Liver (tissue), 8 donors: ENCODE measurements at regions not wholly inside any gene's neighbourhood (a gene's known extent, or its start where the extent isn't known, plus 50 kb on each side); places are given as distances from the start of the nearest gene placed in this dataset.

Experiments used
- DNase-seq: peaks from one replicate; pipeline ENCODE4 v3.0.0-alpha.2; 2017; ENCODE audit warnings: low spot score
- H3K27ac ChIP-seq, 2 donors: one replicate each; pipeline ENCODE4 v1.7.0; 2013; ENCODE audit warnings: inconsistent platforms in 2 of 2, low read length in 2 of 2, control low read depth in 1 of 2, low read depth in 1 of 2, mild to moderate bottlenecking in 1 of 2
- H3K27me3 ChIP-seq, 4 donors: one replicate each; pipeline versions ENCODE4 v1.6.1 to v1.7.0; 2013; ENCODE audit warnings: low read length in 3 of 4, inconsistent platforms in 1 of 4, mild to moderate bottlenecking in 1 of 4, moderate library complexity in 1 of 4; ENCODE audit not compliant: control insufficient read depth in 4 of 4, insufficient read depth in 4 of 4
- H3K36me3 ChIP-seq, 4 donors: one replicate each; pipeline versions ENCODE4 v1.6.1 to v1.7.0; 2013; ENCODE audit warnings: low read length in 3 of 4, mild to moderate bottlenecking in 3 of 4, low read depth in 1 of 4, moderate library complexity in 1 of 4; ENCODE audit not compliant: control insufficient read depth in 4 of 4, insufficient read depth in 3 of 4
- H3K4me1 ChIP-seq, 4 donors: one replicate each; pipeline versions ENCODE4 v1.6.1 to v1.7.0; 2013; ENCODE audit warnings: low read length in 3 of 4, mild to moderate bottlenecking in 3 of 4, moderate library complexity in 1 of 4; ENCODE audit not compliant: control insufficient read depth in 4 of 4, insufficient read depth in 4 of 4
- H3K4me3 ChIP-seq, 3 donors: one replicate each; pipeline versions ENCODE4 v1.6.1 to v1.7.0; 2013; ENCODE audit warnings: low read length in 3 of 3, control low read depth in 1 of 3, low read depth in 1 of 3, mild to moderate bottlenecking in 1 of 3
- H3K9ac ChIP-seq, 2 donors: one replicate each; pipeline ENCODE4 v1.7.0; 2013; ENCODE audit warnings: low read length in 2 of 2, mild to moderate bottlenecking in 2 of 2, moderate library complexity in 2 of 2, control low read depth in 1 of 2, low read depth in 1 of 2
- H3K9me3 ChIP-seq, 4 donors: one replicate each; pipeline versions ENCODE4 v1.6.1 to v1.7.0; 2013; ENCODE audit warnings: low read length in 3 of 4; ENCODE audit not compliant: control insufficient read depth in 4 of 4
- ATF3 ChIP-seq: IDR thresholded peaks from 2 replicates; pipeline ENCODE4 v1.6.1; 2016; ENCODE audit warnings: antibody characterized with exemption
- CTCF ChIP-seq: fragments of 150-350 bp; IDR thresholded peaks from 2 replicates; pipeline ENCODE4 v1.5.1; 2017; ENCODE audit warnings: improper control_type of control experiment, low read depth, low read length; ENCODE audit not compliant: missing input control
- EGR1 ChIP-seq, 2 donors: IDR thresholded peaks; 2 replicates each; pipeline ENCODE4 v1.6.1; 2016 to 2018; ENCODE audit warnings: antibody characterized with exemption in 2 of 2, low read depth in 2 of 2
- FOXA1 ChIP-seq: IDR thresholded peaks from 2 replicates; pipeline ENCODE4 v1.6.1; 2016; ENCODE audit warnings: antibody characterized with exemption
- FOXA2 ChIP-seq: IDR thresholded peaks from 2 replicates; pipeline ENCODE4 v1.6.1; 2016; ENCODE audit warnings: antibody characterized with exemption
- GABPA ChIP-seq, 2 donors: IDR thresholded peaks in 1 of 2; conservative IDR thresholded peaks in 1 of 2; 2 replicates each; pipeline ENCODE4 v1.6.1; 2016; ENCODE audit warnings: antibody characterized with exemption in 2 of 2, mild to moderate bottlenecking in 1 of 2, moderate library complexity in 1 of 2
- HNF4A ChIP-seq, 2 donors: conservative IDR thresholded peaks; 2 replicates each; pipeline ENCODE4 v1.6.1; 2016; ENCODE audit warnings: antibody characterized with exemption in 2 of 2, mild to moderate bottlenecking in 2 of 2
- HNF4G ChIP-seq: IDR thresholded peaks from 2 replicates; pipeline ENCODE4 v1.6.1; 2016; ENCODE audit warnings: antibody characterized with exemption
- JUND ChIP-seq, 2 donors: IDR thresholded peaks; 2 replicates each; pipeline ENCODE4 v1.6.1; 2016; ENCODE audit warnings: antibody characterized with exemption in 2 of 2
- MAX ChIP-seq: IDR thresholded peaks from 2 replicates; pipeline ENCODE4 v1.6.1; 2016; ENCODE audit warnings: antibody characterized with exemption
- RAD21 ChIP-seq, 2 donors: IDR thresholded peaks; 2 replicates each; pipeline ENCODE4 v1.6.1; 2016; ENCODE audit warnings: antibody characterized with exemption in 2 of 2, mild to moderate bottlenecking in 2 of 2
- SP1 ChIP-seq: IDR thresholded peaks from 2 replicates; pipeline ENCODE4 v1.6.1; 2018; ENCODE audit warnings: antibody characterized with exemption, mild to moderate bottlenecking
- YY1 ChIP-seq: IDR thresholded peaks from 2 replicates; pipeline ENCODE4 v1.6.1; 2016; ENCODE audit warnings: antibody characterized with exemption, mild to moderate bottlenecking
- WGBS: extraction: QIAGEN DNeasy Blood & Tissue Kit; methylation state at CpG from one replicate; pipeline ENCODE4 v1.1.7; 2013; 5-methylcytosine and 5-hydroxymethylcytosine counted together
- TF ChIP-seq, protein P1 (sequence below): IDR thresholded peaks from 2 replicates; pipeline ENCODE4 v1.6.1; 2016; ENCODE audit warnings: antibody characterized with exemption, mild to moderate bottlenecking
- TF ChIP-seq, protein P2 (sequence below): IDR thresholded peaks from 2 replicates; pipeline ENCODE4 v1.6.1; 2016; ENCODE audit warnings: antibody characterized with exemption
- donor health status: healthy.
- donor health status: healthy.
- donor health status: healthy.
- donor health status: healthy.
- donor health status: healthy.

GRCh38 chr2:242059566-242059965 lies 190.0 kb downstream of the RTP5 start:
- 95% methylated on average over 7 of the region's 7 CpGs for WGBS

More at GRCh38 chr2:242059566-242059965, 190.0 kb downstream of the RTP5 start:
- H3K27ac ChIP-seq: no peak overlapping the region
- no peak overlapping the region for H3K4me3 ChIP-seq
- H3K27me3 ChIP-seq: no peaks in the 10 kb centered on the region
- H3K9me3 ChIP-seq: peaks cover 0 to 1% (median 0%) of the 10 kb centered on the region in 4 donors
- no peaks in the 10 kb centered on the region for H3K36me3 ChIP-seq
- DNase-seq: no peak
- no peaks in the 10 kb centered on the region for H3K4me1 ChIP-seq
- H3K9ac ChIP-seq: no peak overlapping the region
- TF ChIP-seq HNF4G: no peak
- TF ChIP-seq, protein P1, sequence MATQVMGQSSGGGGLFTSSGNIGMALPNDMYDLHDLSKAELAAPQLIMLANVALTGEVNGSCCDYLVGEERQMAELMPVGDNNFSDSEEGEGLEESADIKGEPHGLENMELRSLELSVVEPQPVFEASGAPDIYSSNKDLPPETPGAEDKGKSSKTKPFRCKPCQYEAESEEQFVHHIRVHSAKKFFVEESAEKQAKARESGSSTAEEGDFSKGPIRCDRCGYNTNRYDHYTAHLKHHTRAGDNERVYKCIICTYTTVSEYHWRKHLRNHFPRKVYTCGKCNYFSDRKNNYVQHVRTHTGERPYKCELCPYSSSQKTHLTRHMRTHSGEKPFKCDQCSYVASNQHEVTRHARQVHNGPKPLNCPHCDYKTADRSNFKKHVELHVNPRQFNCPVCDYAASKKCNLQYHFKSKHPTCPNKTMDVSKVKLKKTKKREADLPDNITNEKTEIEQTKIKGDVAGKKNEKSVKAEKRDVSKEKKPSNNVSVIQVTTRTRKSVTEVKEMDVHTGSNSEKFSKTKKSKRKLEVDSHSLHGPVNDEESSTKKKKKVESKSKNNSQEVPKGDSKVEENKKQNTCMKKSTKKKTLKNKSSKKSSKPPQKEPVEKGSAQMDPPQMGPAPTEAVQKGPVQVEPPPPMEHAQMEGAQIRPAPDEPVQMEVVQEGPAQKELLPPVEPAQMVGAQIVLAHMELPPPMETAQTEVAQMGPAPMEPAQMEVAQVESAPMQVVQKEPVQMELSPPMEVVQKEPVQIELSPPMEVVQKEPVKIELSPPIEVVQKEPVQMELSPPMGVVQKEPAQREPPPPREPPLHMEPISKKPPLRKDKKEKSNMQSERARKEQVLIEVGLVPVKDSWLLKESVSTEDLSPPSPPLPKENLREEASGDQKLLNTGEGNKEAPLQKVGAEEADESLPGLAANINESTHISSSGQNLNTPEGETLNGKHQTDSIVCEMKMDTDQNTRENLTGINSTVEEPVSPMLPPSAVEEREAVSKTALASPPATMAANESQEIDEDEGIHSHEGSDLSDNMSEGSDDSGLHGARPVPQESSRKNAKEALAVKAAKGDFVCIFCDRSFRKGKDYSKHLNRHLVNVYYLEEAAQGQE: no peak
- no peak for TF ChIP-seq SP1
- no peak for TF ChIP-seq FOXA2
- no peak for TF ChIP-seq ATF3
- TF ChIP-seq FOXA1: no peak
- no peak for TF ChIP-seq YY1
- TF ChIP-seq RAD21 (IDR thresholded peaks at IDR 0.05): no peak
- TF ChIP-seq MAX: no peak
- no peak for TF ChIP-seq CTCF
- TF ChIP-seq, protein P2, sequence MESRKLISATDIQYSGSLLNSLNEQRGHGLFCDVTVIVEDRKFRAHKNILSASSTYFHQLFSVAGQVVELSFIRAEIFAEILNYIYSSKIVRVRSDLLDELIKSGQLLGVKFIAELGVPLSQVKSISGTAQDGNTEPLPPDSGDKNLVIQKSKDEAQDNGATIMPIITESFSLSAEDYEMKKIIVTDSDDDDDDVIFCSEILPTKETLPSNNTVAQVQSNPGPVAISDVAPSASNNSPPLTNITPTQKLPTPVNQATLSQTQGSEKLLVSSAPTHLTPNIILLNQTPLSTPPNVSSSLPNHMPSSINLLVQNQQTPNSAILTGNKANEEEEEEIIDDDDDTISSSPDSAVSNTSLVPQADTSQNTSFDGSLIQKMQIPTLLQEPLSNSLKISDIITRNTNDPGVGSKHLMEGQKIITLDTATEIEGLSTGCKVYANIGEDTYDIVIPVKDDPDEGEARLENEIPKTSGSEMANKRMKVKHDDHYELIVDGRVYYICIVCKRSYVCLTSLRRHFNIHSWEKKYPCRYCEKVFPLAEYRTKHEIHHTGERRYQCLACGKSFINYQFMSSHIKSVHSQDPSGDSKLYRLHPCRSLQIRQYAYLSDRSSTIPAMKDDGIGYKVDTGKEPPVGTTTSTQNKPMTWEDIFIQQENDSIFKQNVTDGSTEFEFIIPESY: no peak
- TF ChIP-seq JUND (IDR thresholded peaks at IDR 0.05): no peak
- no peak for TF ChIP-seq HNF4A (conservative IDR thresholded peaks at IDR 0.05)
- TF ChIP-seq GABPA (IDR thresholded peaks at IDR 0.05 in 1 of 2, conservative IDR thresholded peaks at IDR 0.05 in 1 of 2): no peak
- no peak for TF ChIP-seq EGR1 (IDR thresholded peaks at IDR 0.05; ENCODE audit: low read depth in 2 of 2)
